ENCODE measurements at regions not wholly inside any gene's neighbourhood (a gene's known extent, or its start where the extent isn't known, plus 50 kb on each side); places are given as distances from the start of the nearest gene placed in this dataset.

- no peak for DNase-seq
Measured at GRCh38 chr5:10842823-10843222, 81.8 kb upstream of the DAP start.

- no peak for DNase-seq
Measured at GRCh38 chr5:10839916-10840599, 79.0 kb upstream of the DAP start.

GRCh38 chr5:10839118-10839517 is 78.1 kb upstream of the DAP start:
- DNase-seq = no peak

GRCh38 chr5:10838038-10838437 is 77.0 kb upstream of the DAP start:
- no peak for DNase-seq

- DNase-seq = no peak
Measured at GRCh38 chr5:10836986-10837385, 76.0 kb upstream of the DAP start.

- DNase-seq = no peak
Measured at GRCh38 chr5:10834695-10835094, 73.7 kb upstream of the DAP start.

- no peak for DNase-seq
Measured at GRCh38 chr5:10832987-10833386, 72.0 kb upstream of the DAP start.

- DNase-seq = no peak
Measured at GRCh38 chr5:10832421-10832820, 71.4 kb upstream of the DAP start.

GRCh38 chr5:10831419-10831818 is 70.4 kb upstream of the DAP start:
- DNase-seq = no peak

- DNase-seq = no peak
Measured at GRCh38 chr5:10828241-10828640, 67.2 kb upstream of the DAP start.

GRCh38 chr5:10827571-10827970 is 66.5 kb upstream of the DAP start:
- DNase-seq = no peak

- DNase-seq = no peak
Measured at GRCh38 chr5:10826971-10827370, 65.9 kb upstream of the DAP start.

GRCh38 chr5:10825897-10826644 is 65.0 kb upstream of the DAP start:
- no peak for DNase-seq

- no peak for DNase-seq
Measured at GRCh38 chr5:10812218-10812617, 51.2 kb upstream of the DAP start.
